ENCODE measurements at regions not wholly inside any gene's neighbourhood (a gene's known extent, or its start where the extent isn't known, plus 50 kb on each side); places are given as distances from the start of the nearest gene placed in this dataset.

GRCh38 chr10:128727114-128727513 is 600.9 kb upstream of the MKI67 start:
- no peak for DNase-seq (ENCODE audit: low read depth in 2 of 3, low spot score in 2 of 3)

GRCh38 chr10:128729910-128730420 is 603.7 kb upstream of the MKI67 start:
- DNase-seq (ENCODE audit: low read depth in 2 of 3, low spot score in 2 of 3): no peak

GRCh38 chr10:128730922-128731321 is 604.7 kb upstream of the MKI67 start:
- no peak for DNase-seq (ENCODE audit: low read depth in 2 of 3, low spot score in 2 of 3)

- no peak for DNase-seq (ENCODE audit: low read depth in 2 of 3, low spot score in 2 of 3)
Observed at GRCh38 chr10:128734161-128734560, 607.9 kb upstream of the MKI67 start.

GRCh38 chr10:128734734-128735133 is 608.5 kb upstream of the MKI67 start:
- no peak for DNase-seq (ENCODE audit: low read depth in 2 of 3, low spot score in 2 of 3)

- no peak for DNase-seq (ENCODE audit: low read depth in 2 of 3, low spot score in 2 of 3)
Observed at GRCh38 chr10:128735996-128736395, 609.8 kb upstream of the MKI67 start.

GRCh38 chr10:128738386-128738915 is 612.2 kb upstream of the MKI67 start:
- DNase-seq (ENCODE audit: low read depth in 2 of 3, low spot score in 2 of 3): no peak

- DNase-seq (ENCODE audit: low read depth in 2 of 3, low spot score in 2 of 3): no peak
Observed at GRCh38 chr10:128739930-128740329, 613.7 kb upstream of the MKI67 start.

- DNase-seq (ENCODE audit: low read depth in 2 of 3, low spot score in 2 of 3): no peak
Observed at GRCh38 chr10:128741180-128741579, 615.0 kb upstream of the MKI67 start.

- no peak for DNase-seq (ENCODE audit: low read depth in 2 of 3, low spot score in 2 of 3)
Observed at GRCh38 chr10:128741680-128742079, 615.5 kb upstream of the MKI67 start.

- DNase-seq (ENCODE audit: low read depth in 2 of 3, low spot score in 2 of 3): no peak
Observed at GRCh38 chr10:128744092-128744491, 617.9 kb upstream of the MKI67 start.

- no peak for DNase-seq (ENCODE audit: low read depth in 2 of 3, low spot score in 2 of 3)
Observed at GRCh38 chr10:128744811-128745305, 618.6 kb upstream of the MKI67 start.

- DNase-seq (ENCODE audit: low read depth in 2 of 3, low spot score in 2 of 3): no peak
Observed at GRCh38 chr10:128747582-128748346, 621.5 kb upstream of the MKI67 start.

GRCh38 chr10:128751284-128751683 is 625.1 kb upstream of the MKI67 start:
- no peak for DNase-seq (ENCODE audit: low read depth in 2 of 3, low spot score in 2 of 3)

- DNase-seq (ENCODE audit: low read depth in 2 of 3, low spot score in 2 of 3): no peak
Observed at GRCh38 chr10:128751851-128752250, 625.6 kb upstream of the MKI67 start.

GRCh38 chr10:128759174-128759573 is 633.0 kb upstream of the MKI67 start:
- DNase-seq (ENCODE audit: low read depth in 2 of 3, low spot score in 2 of 3): no peak

- no peak for DNase-seq (ENCODE audit: low read depth in 2 of 3, low spot score in 2 of 3)
Observed at GRCh38 chr10:128763588-128763987, 637.4 kb upstream of the MKI67 start.

GRCh38 chr10:128764190-128764589 is 638.0 kb upstream of the MKI67 start:
- no peak for DNase-seq (ENCODE audit: low read depth in 2 of 3, low spot score in 2 of 3)

GRCh38 chr10:128766915-128767314 is 640.7 kb upstream of the MKI67 start:
- DNase-seq (ENCODE audit: low read depth in 2 of 3, low spot score in 2 of 3): no peak

GRCh38 chr10:128774979-128775378 is 648.8 kb upstream of the MKI67 start:
- DNase-seq (ENCODE audit: low read depth in 2 of 3, low spot score in 2 of 3): no peak

- DNase-seq (ENCODE audit: low read depth in 2 of 3, low spot score in 2 of 3): no peak
Observed at GRCh38 chr10:128775743-128776142, 649.5 kb upstream of the MKI67 start.

- no peak for DNase-seq (ENCODE audit: low read depth in 2 of 3, low spot score in 2 of 3)
Observed at GRCh38 chr10:128776673-128777252, 650.5 kb upstream of the MKI67 start.
